OCI-LY1 (cell line): ENCODE measurements at regions not wholly inside any gene's neighbourhood (a gene's known extent, or its start where the extent isn't known, plus 50 kb on each side); places are given as distances from the start of the nearest gene placed in this dataset.

Experiments used
- H2AFZ ChIP-seq: fragments of 200-600 bp; sonication (generic), shearing (Covaris generic); 2 replicates; pipeline ENCODE4 v1.6.0; 2014; ENCODE audit warnings: antibody characterized with exemption, mild to moderate bottlenecking, low read length
- H3F3A ChIP-seq: fragments of 200-600 bp; sonication (generic), shearing (Covaris generic); 2 replicates; pipeline ENCODE4 v1.6.0; 2014; ENCODE audit warnings: mild to moderate bottlenecking, antibody characterized with exemption, low read length, moderate library complexity; ENCODE audit not compliant: insufficient read depth
- H3K27ac ChIP-seq: fragments of 200-600 bp; sonication (generic); 2 replicates; pipeline ENCODE4 v1.5.1; 2014; ENCODE audit warnings: low read length, mixed run types, mild to moderate bottlenecking, low read depth; ENCODE audit not compliant: poor library complexity, severe bottlenecking
- H3K27me3 ChIP-seq: fragments of 200-600 bp; sonication (generic); 2 replicates; pipeline ENCODE4 v1.6.0; 2014; ENCODE audit warnings: antibody characterized with exemption, mild to moderate bottlenecking, low read length, moderate library complexity; ENCODE audit not compliant: insufficient read depth
- H3K36me3 ChIP-seq: fragments of 200-600 bp; sonication (generic); 2 replicates; pipeline ENCODE4 v1.6.1; 2014; ENCODE audit warnings: mild to moderate bottlenecking, antibody characterized with exemption, low read length, moderate library complexity, mixed read lengths; ENCODE audit not compliant: insufficient read depth
- H3K4me1 ChIP-seq: fragments of 200-600 bp; sonication (generic); 2 replicates; pipeline ENCODE4 v1.5.1; 2014; ENCODE audit warnings: mild to moderate bottlenecking, low read length, moderate library complexity; ENCODE audit not compliant: insufficient read depth, severe bottlenecking
- H3K4me2 ChIP-seq: fragments of 200-600 bp; sonication (generic), shearing (Covaris generic); 2 replicates; pipeline ENCODE4 v1.6.1; 2014; ENCODE audit warnings: low read length
- H3K4me3 ChIP-seq: fragments of 200-600 bp; sonication (generic); 2 replicates; pipeline ENCODE4 v1.5.1; 2014; ENCODE audit warnings: low read length, low read depth, mild to moderate bottlenecking, mixed read lengths; ENCODE audit not compliant: poor library complexity, severe bottlenecking
- H3K79me2 ChIP-seq: fragments of 200-600 bp; shearing (Covaris generic); 2 replicates; pipeline ENCODE4 v1.6.1; 2016; ENCODE audit warnings: mixed run types, low read length, mixed read lengths; ENCODE audit not compliant: insufficient read depth
- H3K9ac ChIP-seq: fragments of 200-600 bp; sonication (generic), shearing (Covaris generic); 2 replicates; pipeline ENCODE4 v1.6.1; 2014; ENCODE audit warnings: mild to moderate bottlenecking, low read length, mixed read lengths
- H3K9me2 ChIP-seq: fragments of 200-600 bp; sonication (generic), shearing (Covaris generic); 2 replicates; pipeline ENCODE4 v1.6.1; 2014; ENCODE audit warnings: low read depth, mild to moderate bottlenecking, low read length, mixed read lengths
- H3K9me3 ChIP-seq: fragments of 200-600 bp; shearing (Covaris generic); 2 replicates; pipeline ENCODE4 v1.6.1; 2014; ENCODE audit warnings: low read length, mixed read lengths
- H4K20me1 ChIP-seq: fragments of 200-600 bp; sonication (generic), shearing (Covaris generic); 2 replicates; pipeline ENCODE4 v1.6.0; 2016; ENCODE audit warnings: mild to moderate bottlenecking, low read length; ENCODE audit not compliant: insufficient read depth
- CTCF ChIP-seq: fragments of 200-600 bp; sonication (generic), shearing (Covaris generic); IDR thresholded peaks from 2 replicates; pipeline ENCODE4 v1.5.1; 2017; ENCODE audit warnings: mild to moderate bottlenecking, antibody characterized with exemption, low read length, moderate library complexity, mixed read lengths
- EZH2 ChIP-seq: fragments of 200-600 bp; sonication (generic), shearing (Covaris generic); IDR thresholded peaks from 2 replicates; pipeline ENCODE4 v1.8.0; 2017; ENCODE audit warnings: borderline replicate concordance, mixed run types, mild to moderate bottlenecking, antibody characterized with exemption, low read length, moderate library complexity, mixed read lengths

GRCh38 chr12:69115951-69116350, 123.4 kb upstream of the CPSF6 start:
- no peaks in the 10 kb centered on the region for H3K79me2 ChIP-seq

GRCh38 chr12:69117566-69118266, 121.7 kb upstream of the CPSF6 start:
- no peaks in the 10 kb centered on the region for H3F3A ChIP-seq
- no peaks in the 10 kb centered on the region for H3K36me3 ChIP-seq
- H3K4me1 ChIP-seq: no peaks in the 10 kb centered on the region
- H3K4me3 ChIP-seq: no peak overlapping the region
- H3K9ac ChIP-seq: no peak overlapping the region
- no peaks in the 10 kb centered on the region for H3K9me2 ChIP-seq
- H3K27me3 ChIP-seq: no peaks in the 10 kb centered on the region
- H3K9me3 ChIP-seq: no peaks in the 10 kb centered on the region
- H3K4me2 ChIP-seq: no peak overlapping the region
- TF ChIP-seq EZH2 (no peak), CTCF (no peak)
- no peaks in the 10 kb centered on the region for H4K20me1 ChIP-seq
- H3K79me2 ChIP-seq: no peaks in the 10 kb centered on the region
- no peak overlapping the region for H3K27ac ChIP-seq
- no peak overlapping the region for H2AFZ ChIP-seq

More at GRCh38 chr12:69115951-69116350, 123.4 kb upstream of the CPSF6 start:
- Histone ChIP-seq H3K4me1 (no peaks in the 10 kb centered on the region), H3K4me2 (no peak overlapping the region), H4K20me1 (no peaks in the 10 kb centered on the region), H3K27me3 (no peaks in the 10 kb centered on the region), H3K36me3 (no peaks in the 10 kb centered on the region), H3K27ac (no peak overlapping the region), H3K9me3 (no peaks in the 10 kb centered on the region), H3K4me3 (no peak overlapping the region), H3K9me2 (no peaks in the 10 kb centered on the region), H2AFZ (no peak overlapping the region), H3F3A (no peaks in the 10 kb centered on the region), H3K9ac (no peak overlapping the region)
- TF ChIP-seq CTCF (no peak), EZH2 (no peak)

- Histone ChIP-seq H3K36me3 (no peaks in the 10 kb centered on the region), H3K79me2 (no peaks in the 10 kb centered on the region), H3K27me3 (no peaks in the 10 kb centered on the region; the same call in 1 of the 2 replicates), H3K4me2 (no peak overlapping the region), H4K20me1 (no peaks in the 10 kb centered on the region), H3K4me3 (no peak overlapping the region), H2AFZ (no peak overlapping the region), H3K9me2 (no peaks in the 10 kb centered on the region), H3F3A (no peaks in the 10 kb centered on the region), H3K4me1 (no peaks in the 10 kb centered on the region), H3K9ac (no peak overlapping the region), H3K27ac (no peak overlapping the region), H3K9me3 (no peaks in the 10 kb centered on the region)
- TF ChIP-seq EZH2 (no peak), CTCF (no peak)
These were observed 120.9 kb upstream of the CPSF6 start for GRCh38 chr12:69118516-69118915.
